Body of pancreas (tissue), 4 donors: ENCODE measurements at regions not wholly inside any gene's neighbourhood (a gene's known extent, or its start where the extent isn't known, plus 50 kb on each side); places are given as distances from the start of the nearest gene placed in this dataset.

ENCODE experiments used
- ATAC-seq: fragments of 150-250 bp; one replicate; pipeline ENCODE4 v1.9.1; 2016
- DNase-seq, 4 donors: peaks; one replicate each; pipeline ENCODE4 v3.0.0-alpha.2; 2019
- H3K27ac ChIP-seq, 4 donors: fragments of 200-600 bp; sonication (generic); 1 replicate in 3 of 4; 2 replicates in 1 of 4; pipeline versions ENCODE4 v1.5.1 to v1.6.1; 2016 to 2019; ENCODE audit warnings: mild to moderate bottlenecking in 1 of 4, mixed read lengths in 1 of 4, moderate library complexity in 1 of 4
- H3K27me3 ChIP-seq, 2 donors: fragments of 200-600 bp; sonication (generic); one replicate each; pipeline ENCODE4 v1.6.0; 2016; ENCODE audit warnings: mild to moderate bottlenecking in 1 of 2
- H3K36me3 ChIP-seq, 2 donors: fragments of 200-600 bp; sonication (generic); replicated peaks in 1 of 2; 2 replicates each; pipeline ENCODE4 v1.5.1; 2016; ENCODE audit warnings: low read depth in 2 of 2; ENCODE audit not compliant: insufficient read depth in 1 of 2
- H3K4me1 ChIP-seq: fragments of 200-600 bp; sonication (generic); one replicate; pipeline ENCODE4 v1.6.0; 2016
- H3K4me3 ChIP-seq, 2 donors: fragments of 200-600 bp; sonication (generic); 1 replicate in 1 of 2; 2 replicates in 1 of 2; pipeline ENCODE4 v1.5.1; 2016 to 2019
- H3K9me3 ChIP-seq, 3 donors: fragments of 200-600 bp; sonication (generic); 1 replicate in 2 of 3; 2 replicates in 1 of 3; pipeline ENCODE4 v1.5.1; 2016
- POLR2A ChIP-seq, 3 donors: fragments of 450-650 bp; IDR thresholded peaks; one replicate each; pipeline ENCODE4 v1.6.1; 2016; ENCODE audit warnings: antibody characterized with exemption in 3 of 3, mild to moderate bottlenecking in 2 of 3
- WGBS, 2 donors: methylation state at CpG; one replicate each; pipeline ENCODE4 v1.1.5; 2017; 5-methylcytosine and 5-hydroxymethylcytosine counted together
- intact Hi-C: fragments of 100-400 bp; cut with DNase I; formaldehyde crosslinking; loops from one replicate; pipeline ENCODE4 v1.15.1; 2023
- TF ChIP-seq, protein P1 (sequence below), 7 experiments: fragments of 450-650 bp in 4 of 7; fragments of 200-600 bp in 3 of 7; sonication (generic) in 3 of 7; IDR thresholded peaks; one replicate each; pipeline ENCODE4 v1.5.1; 2016 to 2019; ENCODE audit warnings: antibody characterized with exemption in 7 of 7

DNA sequence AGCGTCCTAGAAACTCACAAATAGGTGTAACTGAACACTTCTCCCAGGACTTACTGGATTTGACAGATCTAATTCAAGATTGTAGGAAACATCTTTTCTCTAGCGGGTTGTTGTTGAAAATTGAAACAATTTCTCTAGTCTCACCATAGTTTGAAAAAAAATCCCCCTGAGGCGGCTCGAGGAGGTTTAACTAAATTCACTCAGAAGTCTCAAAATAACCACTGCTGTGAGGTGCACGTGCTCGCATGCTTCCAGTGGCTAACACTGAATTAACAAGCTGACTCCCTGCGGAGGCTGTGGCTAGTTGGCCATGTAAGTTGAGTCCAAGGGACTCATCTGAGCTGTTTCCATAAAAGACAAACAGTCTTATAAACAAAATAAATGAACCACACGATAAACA lies 503.9 kb downstream of the OCA2 start:
- no peak overlapping the region for H3K27ac ChIP-seq
- no peaks in the 10 kb centered on the region for H3K9me3 ChIP-seq
- TF ChIP-seq POLR2A (IDR thresholded peaks at IDR 0.05) = no peak
- TF ChIP-seq, protein P1, sequence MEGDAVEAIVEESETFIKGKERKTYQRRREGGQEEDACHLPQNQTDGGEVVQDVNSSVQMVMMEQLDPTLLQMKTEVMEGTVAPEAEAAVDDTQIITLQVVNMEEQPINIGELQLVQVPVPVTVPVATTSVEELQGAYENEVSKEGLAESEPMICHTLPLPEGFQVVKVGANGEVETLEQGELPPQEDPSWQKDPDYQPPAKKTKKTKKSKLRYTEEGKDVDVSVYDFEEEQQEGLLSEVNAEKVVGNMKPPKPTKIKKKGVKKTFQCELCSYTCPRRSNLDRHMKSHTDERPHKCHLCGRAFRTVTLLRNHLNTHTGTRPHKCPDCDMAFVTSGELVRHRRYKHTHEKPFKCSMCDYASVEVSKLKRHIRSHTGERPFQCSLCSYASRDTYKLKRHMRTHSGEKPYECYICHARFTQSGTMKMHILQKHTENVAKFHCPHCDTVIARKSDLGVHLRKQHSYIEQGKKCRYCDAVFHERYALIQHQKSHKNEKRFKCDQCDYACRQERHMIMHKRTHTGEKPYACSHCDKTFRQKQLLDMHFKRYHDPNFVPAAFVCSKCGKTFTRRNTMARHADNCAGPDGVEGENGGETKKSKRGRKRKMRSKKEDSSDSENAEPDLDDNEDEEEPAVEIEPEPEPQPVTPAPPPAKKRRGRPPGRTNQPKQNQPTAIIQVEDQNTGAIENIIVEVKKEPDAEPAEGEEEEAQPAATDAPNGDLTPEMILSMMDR (IDR thresholded peaks at IDR 0.05) = no peak
- intact Hi-C loops = no loop called here
- no peaks in the 10 kb centered on the region for H3K27me3 ChIP-seq
- ATAC-seq (no peak), DNase-seq (no peak)
- WGBS, 2 donors = 75 to 76% methylated on average over 8 of the region's 8 CpGs
- no peaks in the 10 kb centered on the region for H3K36me3 ChIP-seq
- H3K4me3 ChIP-seq = no peak overlapping the region
- no peaks in the 10 kb centered on the region for H3K4me1 ChIP-seq

DNA sequence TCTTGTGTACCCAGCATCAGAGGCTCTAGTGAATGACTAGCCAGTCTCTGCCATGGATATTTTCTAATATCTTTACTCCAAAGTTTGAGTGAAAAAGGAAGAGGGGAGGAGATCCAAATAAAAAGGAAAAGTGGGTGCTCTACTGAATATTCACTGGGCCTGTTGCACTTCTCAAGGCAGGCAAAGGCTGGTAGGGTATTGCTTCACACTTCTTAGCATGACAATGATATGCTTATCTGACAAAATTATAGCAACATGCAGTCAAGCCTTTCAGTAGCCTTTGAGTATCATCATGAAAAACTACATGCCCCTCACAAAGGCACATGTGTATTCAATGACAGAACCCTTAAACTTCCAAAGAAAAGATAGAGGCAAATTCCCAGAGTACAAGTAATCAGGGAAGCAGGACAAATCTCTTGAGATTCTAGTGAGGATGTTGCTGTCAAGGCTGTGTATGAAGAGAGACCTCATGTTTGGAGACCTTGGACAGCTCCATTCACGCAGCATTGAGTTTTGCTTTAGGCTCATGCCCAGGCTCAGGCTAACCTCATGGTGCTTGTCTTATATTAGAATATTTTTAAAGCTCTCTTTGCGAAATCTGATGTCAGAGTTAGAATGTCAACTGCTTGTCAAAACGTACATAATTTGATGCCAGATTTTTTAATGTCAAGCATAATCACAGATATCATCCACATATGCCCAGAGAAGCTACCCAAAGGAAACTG lies 506.9 kb downstream of the OCA2 start:
- no peaks in the 10 kb centered on the region for H3K36me3 ChIP-seq
- 33 to 54% methylated on average over 3 of the region's 3 CpGs for WGBS, 2 donors
- TF ChIP-seq, protein P1 (IDR thresholded peaks at IDR 0.05) = no peak
- no peak for TF ChIP-seq POLR2A (IDR thresholded peaks at IDR 0.05)
- intact Hi-C loops = no loop called here
- DNase-seq (no peak), ATAC-seq (no peak)
- H3K27ac ChIP-seq = no peak overlapping the region
- no peak overlapping the region for H3K4me3 ChIP-seq
- no peaks in the 10 kb centered on the region for H3K27me3 ChIP-seq
- H3K9me3 ChIP-seq = no peaks in the 10 kb centered on the region
- no peaks in the 10 kb centered on the region for H3K4me1 ChIP-seq
